ENCODE measurements at regions not wholly inside any gene's neighbourhood (a gene's known extent, or its start where the extent isn't known, plus 50 kb on each side); places are given as distances from the start of the nearest gene placed in this dataset.
"Not testable (repeated sequence)": the region's sequence is repeated elsewhere in the genome, so short reads cannot be mapped to it uniquely, and the experiment has no call there.

GRCh38 chr6:135688476-135688875 is 163.0 kb upstream of the PDE7B start:
- not testable (repeated sequence) for DNase-seq (ENCODE audit: low read depth); H3K4me3 ChIP-seq (ENCODE audit: low read depth, low read length)

DNA sequence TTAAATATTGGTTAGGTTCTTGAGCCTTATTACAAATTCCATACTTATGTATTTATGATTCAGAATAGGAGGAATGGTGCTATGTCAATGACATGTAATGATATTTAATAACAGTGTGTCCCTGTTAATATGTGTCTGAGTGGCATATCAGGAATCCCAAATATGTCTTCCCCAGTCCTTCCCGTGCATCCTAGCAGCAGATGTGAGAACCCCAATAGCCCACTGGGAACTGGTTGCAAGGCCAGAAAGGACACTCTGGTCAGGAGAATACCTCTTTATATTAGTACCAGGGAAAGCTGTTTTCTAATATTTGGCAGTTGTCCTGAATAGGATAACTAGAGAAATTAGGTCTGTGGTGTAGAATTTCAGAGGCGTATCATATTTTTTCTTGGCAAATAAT is 159.1 kb upstream of the PDE7B start:
- no peak overlapping the region for H3K4me3 ChIP-seq (ENCODE audit: low read depth, low read length)
- no peak for DNase-seq (ENCODE audit: low read depth)

GRCh38 chr6:135693811-135694370 is 157.6 kb upstream of the PDE7B start:
- DNase-seq (ENCODE audit: low read depth), result no peak

DNA sequence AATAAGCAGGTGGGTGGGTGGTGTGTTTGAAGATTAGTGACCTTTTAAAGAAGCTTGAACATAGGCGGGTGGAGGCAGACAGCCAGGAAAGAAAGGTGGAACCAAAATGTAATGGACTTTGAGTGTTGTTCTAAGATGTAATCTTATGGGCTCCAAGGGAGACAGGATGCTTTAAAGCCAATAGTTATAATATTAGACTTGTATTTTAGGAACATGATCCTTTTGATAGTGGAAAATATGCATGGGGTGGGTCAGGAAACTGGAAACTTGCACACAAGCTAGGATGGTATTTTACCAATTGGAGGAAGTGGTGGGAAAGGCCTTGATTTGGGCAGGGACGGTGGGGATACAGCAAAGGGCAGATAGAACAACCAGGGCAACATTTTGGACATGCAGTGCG is 151.8 kb upstream of the PDE7B start:
- DNase-seq (ENCODE audit: low read depth), result no peak

More at GRCh38 chr6:135693811-135694370, 157.6 kb upstream of the PDE7B start:
- no peak overlapping the region for H3K4me3 ChIP-seq (ENCODE audit: low read depth, low read length)

GRCh38 chr6:135701426-135701825 is 150.1 kb upstream of the PDE7B start:
- no peak overlapping the region for H3K4me3 ChIP-seq (ENCODE audit: low read depth, low read length)
- no peak for DNase-seq (ENCODE audit: low read depth)

More for the DNA sequence above, 151.8 kb upstream of the PDE7B start:
- H3K4me3 ChIP-seq (ENCODE audit: low read depth, low read length), result no peak overlapping the region

DNA sequence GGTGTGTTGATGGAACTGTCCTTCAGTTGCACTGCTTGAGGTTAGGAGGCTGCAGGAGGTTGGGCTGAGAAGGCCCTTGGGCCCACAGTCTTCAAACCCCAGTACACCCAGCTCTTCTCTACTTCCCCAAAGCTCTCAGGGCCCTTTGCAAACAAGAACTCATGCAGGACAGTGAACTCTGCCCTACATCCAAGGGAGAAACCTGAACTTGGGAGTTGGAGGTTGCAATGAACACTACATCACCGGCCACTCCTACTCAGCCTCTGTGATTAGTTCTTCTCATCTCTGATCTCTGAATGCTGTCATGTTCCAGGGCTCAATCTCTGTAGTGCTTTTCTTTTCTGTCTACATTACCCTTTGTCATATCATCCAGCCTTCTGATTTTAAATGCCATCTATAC is 148.5 kb upstream of the PDE7B start:
- H3K4me3 ChIP-seq (ENCODE audit: low read depth, low read length), result no peak overlapping the region
- no peak for DNase-seq (ENCODE audit: low read depth)

GRCh38 chr6:135703621-135704020 is 147.9 kb upstream of the PDE7B start:
- DNase-seq (ENCODE audit: low read depth), result no peak
- H3K4me3 ChIP-seq (ENCODE audit: low read depth, low read length), result no peak overlapping the region

- H3K4me3 ChIP-seq (ENCODE audit: low read depth, low read length), result no peak overlapping the region
- no peak for DNase-seq (ENCODE audit: low read depth)
These were observed 144.1 kb upstream of the PDE7B start for GRCh38 chr6:135707426-135707825.

DNA sequence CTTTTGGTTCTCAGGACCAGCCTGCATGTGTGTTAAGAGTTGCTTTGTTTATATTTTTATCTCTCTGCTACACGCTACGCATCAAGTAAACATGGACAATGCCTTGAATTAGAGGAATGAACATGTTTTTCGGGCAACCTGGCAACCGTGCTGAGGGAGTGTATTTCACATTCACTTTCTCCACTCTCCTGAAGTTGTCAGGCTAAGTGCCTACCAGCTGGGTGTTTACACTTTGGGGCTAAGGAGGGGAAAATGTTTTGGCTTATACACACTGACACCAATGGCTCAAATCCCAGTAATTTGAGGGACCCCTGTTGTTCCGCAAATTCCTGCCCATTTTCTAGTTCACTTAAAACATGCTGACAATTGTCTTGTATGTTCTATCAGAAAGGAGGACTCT is 141.5 kb upstream of the PDE7B start:
- no peak for DNase-seq (ENCODE audit: low read depth)
- no peak overlapping the region for H3K4me3 ChIP-seq (ENCODE audit: low read depth, low read length)

DNA sequence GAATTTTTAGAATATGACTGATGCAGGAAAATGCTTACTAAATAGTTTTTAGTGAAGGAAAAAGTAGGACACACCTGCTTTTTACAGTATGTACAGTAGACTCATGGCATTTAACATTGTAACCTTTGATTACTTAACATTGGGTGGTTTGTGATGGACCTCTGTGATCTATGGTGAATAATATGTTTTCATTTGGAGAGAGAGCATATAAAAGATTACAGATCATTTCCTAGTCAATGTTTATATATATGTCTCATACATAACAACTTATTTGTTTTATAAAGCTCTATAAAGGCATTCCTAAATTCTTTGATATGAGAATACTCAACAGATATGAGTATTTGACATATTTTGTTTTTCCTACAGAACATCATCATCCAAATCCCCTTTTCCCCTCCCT is 129.3 kb upstream of the PDE7B start:
- DNase-seq (ENCODE audit: low read depth), result no peak

GRCh38 chr6:135722679-135723078 is 128.8 kb upstream of the PDE7B start:
- DNase-seq (ENCODE audit: low read depth), result peak; percentile 62
- no peak overlapping the region for H3K4me3 ChIP-seq (ENCODE audit: low read depth, low read length)

More for the DNA sequence above, 129.3 kb upstream of the PDE7B start:
- H3K4me3 ChIP-seq (ENCODE audit: low read depth, low read length), result no peak overlapping the region

DNA sequence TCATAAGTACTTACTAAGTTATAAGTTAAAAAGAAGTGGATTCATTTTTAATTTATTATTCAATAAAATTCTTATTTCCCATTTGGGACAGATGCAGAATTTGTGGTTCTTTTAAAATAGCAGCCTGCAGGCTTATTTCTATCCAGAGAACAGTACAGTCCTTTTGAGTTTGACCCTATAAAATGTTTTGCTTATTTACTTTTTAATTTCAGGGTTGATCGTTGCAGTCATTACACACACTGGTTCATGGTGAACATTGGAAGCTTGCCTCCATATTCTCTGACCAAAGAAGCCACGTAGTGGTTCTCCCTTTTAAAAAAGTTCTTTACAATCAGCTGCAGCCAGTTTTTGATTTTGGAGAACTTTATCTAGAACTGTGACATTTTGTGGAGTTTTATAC is 122.9 kb upstream of the PDE7B start:
- DNase-seq (ENCODE audit: low read depth), result no peak
- H3K4me3 ChIP-seq (ENCODE audit: low read depth, low read length), result no peak overlapping the region

- no peak for DNase-seq (ENCODE audit: low read depth)
- H3K4me3 ChIP-seq (ENCODE audit: low read depth, low read length), result no peak overlapping the region
These were observed 120.4 kb upstream of the PDE7B start for GRCh38 chr6:135731116-135731515.

- not testable (repeated sequence) for DNase-seq (ENCODE audit: low read depth)
These were observed 115.2 kb upstream of the PDE7B start for GRCh38 chr6:135736351-135736750.

DNA sequence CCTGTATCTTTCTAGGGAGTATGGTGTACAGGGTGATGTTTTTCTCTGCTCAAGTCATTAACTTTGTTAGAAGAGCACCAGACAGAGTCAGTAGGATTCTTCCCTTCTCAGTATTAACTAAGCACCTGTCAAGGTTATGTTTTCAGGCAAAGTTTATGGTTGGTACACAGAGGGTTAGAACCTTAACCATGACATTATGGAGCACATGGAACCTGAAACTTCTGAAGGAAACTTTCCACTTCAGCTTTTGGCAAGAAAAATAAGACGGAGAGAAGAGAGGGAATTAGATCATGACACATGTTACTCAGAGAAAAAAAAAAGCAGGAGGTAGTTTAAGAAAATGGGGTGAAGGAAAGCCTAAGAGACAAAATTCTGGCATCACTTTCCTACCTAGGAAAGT is 112.9 kb upstream of the PDE7B start:
- no peak overlapping the region for H3K4me3 ChIP-seq (ENCODE audit: low read depth, low read length)
- no peak for DNase-seq (ENCODE audit: low read depth)

More at GRCh38 chr6:135736351-135736750, 115.2 kb upstream of the PDE7B start:
- H3K4me3 ChIP-seq (ENCODE audit: low read depth, low read length), result not testable (repeated sequence)

DNA sequence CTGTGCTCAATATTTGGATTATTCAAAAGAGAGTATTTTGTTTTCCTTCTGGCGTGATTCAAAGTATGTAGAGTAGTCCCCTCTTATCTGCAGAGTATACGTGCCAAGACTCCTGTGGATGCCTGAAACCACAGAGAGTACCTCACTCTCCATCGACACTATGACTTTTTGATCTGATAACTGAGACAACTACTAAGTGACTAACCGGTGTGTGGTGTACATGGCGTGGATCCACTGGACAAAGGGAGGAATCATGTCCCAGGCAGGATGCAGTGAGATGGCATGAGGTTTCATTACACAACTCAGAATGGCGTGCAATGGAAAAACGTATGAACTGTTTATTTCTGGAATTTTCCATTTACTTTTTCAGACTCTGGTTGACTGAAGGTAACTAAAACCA is 112.2 kb upstream of the PDE7B start:
- no peak for DNase-seq (ENCODE audit: low read depth)
- H3K4me3 ChIP-seq (ENCODE audit: low read depth, low read length), result no peak overlapping the region

DNA sequence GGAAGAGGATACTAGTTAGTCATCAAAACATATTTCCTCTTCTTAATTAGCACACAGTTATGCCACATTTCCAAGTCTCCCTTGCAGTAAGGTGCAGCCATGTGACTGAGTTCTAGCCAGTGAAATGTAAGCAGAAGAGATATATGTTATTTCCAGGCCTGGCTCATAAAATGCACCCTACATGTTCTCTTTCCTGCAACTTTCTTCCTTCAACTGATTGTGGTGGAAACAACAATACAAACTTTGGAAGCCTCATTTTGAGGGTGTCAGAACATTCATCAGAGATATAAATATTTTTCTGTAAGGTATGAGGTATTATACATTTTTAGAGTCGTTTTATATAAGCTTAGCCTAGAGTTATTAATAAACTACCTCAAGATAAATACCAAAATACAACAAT is 110.9 kb upstream of the PDE7B start:
- DNase-seq (ENCODE audit: low read depth), result no peak

GRCh38 chr6:135743476-135743875 is 108.0 kb upstream of the PDE7B start:
- no peak for DNase-seq (ENCODE audit: low read depth)
- H3K4me3 ChIP-seq (ENCODE audit: low read depth, low read length), result no peak overlapping the region

More for the DNA sequence above, 110.9 kb upstream of the PDE7B start:
- H3K4me3 ChIP-seq (ENCODE audit: low read depth, low read length), result no peak overlapping the region

- DNase-seq (ENCODE audit: low read depth), result no peak
- no peak overlapping the region for H3K4me3 ChIP-seq (ENCODE audit: low read depth, low read length)
These were observed 103.3 kb upstream of the PDE7B start for GRCh38 chr6:135748189-135748588.

- no peak for DNase-seq (ENCODE audit: low read depth)
- H3K4me3 ChIP-seq (ENCODE audit: low read depth, low read length), result no peak overlapping the region
These were observed 101.4 kb upstream of the PDE7B start for GRCh38 chr6:135750081-135750480.

GRCh38 chr6:135753196-135753595 is 98.3 kb upstream of the PDE7B start:
- H3K4me3 ChIP-seq (ENCODE audit: low read depth, low read length), result no peak overlapping the region

GRCh38 chr6:135759831-135760230 is 91.7 kb upstream of the PDE7B start:
- no peak overlapping the region for H3K4me3 ChIP-seq (ENCODE audit: low read depth, low read length)
- no peak for DNase-seq (ENCODE audit: low read depth)

More at GRCh38 chr6:135753196-135753595, 98.3 kb upstream of the PDE7B start:
- DNase-seq (ENCODE audit: low read depth), result no peak
